ENCODE measurements at regions not wholly inside any gene's neighbourhood (a gene's known extent, or its start where the extent isn't known, plus 50 kb on each side); places are given as distances from the start of the nearest gene placed in this dataset.

DNA sequence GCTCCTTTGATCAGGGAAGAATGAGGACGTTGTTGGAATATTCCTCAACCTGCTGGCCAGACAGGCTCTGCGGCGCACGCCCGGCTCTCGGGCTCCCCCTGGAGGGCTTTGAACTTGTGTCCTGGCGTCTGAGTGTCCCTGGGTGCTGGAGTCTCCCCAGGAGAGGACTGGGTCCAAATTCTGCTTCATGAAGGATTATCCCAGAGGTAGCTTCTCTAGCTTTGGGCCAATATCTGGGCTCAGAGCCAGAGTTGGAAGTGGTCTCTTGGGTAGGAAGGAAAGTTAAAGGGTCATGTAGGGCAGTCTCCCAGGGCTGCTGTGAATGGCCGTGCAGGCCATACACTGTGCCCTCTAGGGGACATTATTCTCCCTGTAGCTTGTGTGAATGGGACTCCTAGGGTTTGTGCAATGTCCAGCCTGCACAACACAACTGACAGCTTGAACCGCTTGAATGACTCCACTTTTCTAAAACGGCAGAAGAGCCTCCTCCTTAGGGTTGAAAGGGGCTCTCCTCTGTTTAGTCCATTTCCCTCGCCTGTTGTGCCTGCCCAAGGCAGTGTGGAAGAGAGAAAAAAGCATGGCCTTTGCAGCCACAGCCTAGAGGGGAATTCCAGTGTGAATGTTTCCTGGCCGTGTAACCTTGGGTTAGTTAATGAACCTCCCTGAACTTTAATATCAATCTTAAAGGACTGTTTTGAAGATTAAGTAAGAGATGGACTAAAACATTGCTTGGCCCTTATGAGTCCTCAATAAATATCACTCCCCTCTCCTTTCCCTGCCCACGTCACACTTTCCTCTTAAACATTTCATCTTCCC is 111.2 kb upstream of the THY1 start:
- Histone ChIP-seq H3K36me3 (ENCODE audit: control insufficient read depth in 3 of 3, insufficient read depth in 3 of 3, low read length in 3 of 3) (no peaks in the 10 kb centered on the region), H3K27ac (ENCODE audit: low read depth, low read length) (no peak overlapping the region), H3K27me3 (ENCODE audit: control insufficient read depth in 3 of 3, insufficient read depth in 3 of 3, low read length in 3 of 3) (peaks cover 0 to 15% (median 6%) of the 10 kb centered on the region in 3 donors), H3K4me1 (ENCODE audit: control insufficient read depth in 3 of 3, insufficient read depth in 3 of 3, low read length in 3 of 3) (peaks cover 0 to 4% (median 0%) of the 10 kb centered on the region in 3 donors), H3K9ac (ENCODE audit: low read depth in 1 of 3, low read length in 3 of 3) (no peak overlapping the region), H3K4me3 (ENCODE audit: low read length in 3 of 3) (no peak overlapping the region), H3K9me3 (ENCODE audit: control insufficient read depth in 3 of 3, low read length in 3 of 3) (no peaks in the 10 kb centered on the region)

- Histone ChIP-seq H3K27ac (ENCODE audit: low read depth, low read length) (no peak overlapping the region), H3K27me3 (ENCODE audit: control insufficient read depth in 3 of 3, insufficient read depth in 3 of 3, low read length in 3 of 3) (peaks cover 0 to 15% (median 6%) of the 10 kb centered on the region in 3 donors), H3K9me3 (ENCODE audit: control insufficient read depth in 3 of 3, low read length in 3 of 3) (no peaks in the 10 kb centered on the region), H3K4me1 (ENCODE audit: control insufficient read depth in 3 of 3, insufficient read depth in 3 of 3, low read length in 3 of 3) (peaks cover 0 to 4% (median 0%) of the 10 kb centered on the region in 3 donors), H3K9ac (ENCODE audit: low read depth in 1 of 3, low read length in 3 of 3) (no peak overlapping the region), H3K4me3 (ENCODE audit: low read length in 3 of 3) (no peak overlapping the region), H3K36me3 (ENCODE audit: control insufficient read depth in 3 of 3, insufficient read depth in 3 of 3, low read length in 3 of 3) (no peaks in the 10 kb centered on the region)
These were observed 110.5 kb upstream of the THY1 start for GRCh38 chr11:119533462-119533861.

DNA sequence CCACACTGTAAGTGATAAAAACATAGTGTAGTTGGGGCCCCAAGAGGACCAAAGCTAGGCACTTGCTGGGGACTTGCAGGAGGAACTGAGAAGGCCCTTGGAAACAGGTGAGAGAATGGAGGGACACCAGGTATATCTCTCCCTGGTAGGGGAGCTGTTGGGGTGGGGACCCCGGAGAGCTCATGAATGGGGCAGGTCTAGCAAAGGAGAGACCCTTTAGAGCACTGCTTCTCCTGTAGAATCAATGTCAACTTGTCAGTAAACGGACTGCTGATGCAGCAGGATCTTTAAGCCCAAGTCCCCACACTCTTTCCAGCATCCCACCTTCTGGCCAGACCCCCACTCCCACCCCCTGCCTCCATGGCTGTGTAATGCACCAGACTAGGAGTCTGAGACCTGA is 109.6 kb upstream of the THY1 start:
- no peak overlapping the region for H3K27ac ChIP-seq (ENCODE audit: low read depth, low read length)
- peaks cover 0 to 15% (median 6%) of the 10 kb centered on the region in 3 donors for H3K27me3 ChIP-seq (ENCODE audit: control insufficient read depth in 3 of 3, insufficient read depth in 3 of 3, low read length in 3 of 3)
- H3K36me3 ChIP-seq (ENCODE audit: control insufficient read depth in 3 of 3, insufficient read depth in 3 of 3, low read length in 3 of 3), result no peaks in the 10 kb centered on the region
- H3K9ac ChIP-seq (ENCODE audit: low read depth in 1 of 3, low read length in 3 of 3), result no peak overlapping the region
- no peak overlapping the region for H3K4me3 ChIP-seq (ENCODE audit: low read length in 3 of 3)
- H3K4me1 ChIP-seq (ENCODE audit: control insufficient read depth in 3 of 3, insufficient read depth in 3 of 3, low read length in 3 of 3), result peaks cover 0 to 4% (median 0%) of the 10 kb centered on the region in 3 donors
- H3K9me3 ChIP-seq (ENCODE audit: control insufficient read depth in 3 of 3, low read length in 3 of 3), result no peaks in the 10 kb centered on the region

GRCh38 chr11:119531623-119532022 is 108.7 kb upstream of the THY1 start:
- Histone ChIP-seq H3K9me3 (ENCODE audit: control insufficient read depth in 3 of 3, low read length in 3 of 3) (no peaks in the 10 kb centered on the region), H3K9ac (ENCODE audit: low read depth in 1 of 3, low read length in 3 of 3) (no peak overlapping the region), H3K27me3 (ENCODE audit: control insufficient read depth in 3 of 3, insufficient read depth in 3 of 3, low read length in 3 of 3) (peaks cover 0 to 12% (median 6%) of the 10 kb centered on the region in 3 donors), H3K4me1 (ENCODE audit: control insufficient read depth in 3 of 3, insufficient read depth in 3 of 3, low read length in 3 of 3) (peaks cover 0 to 4% (median 0%) of the 10 kb centered on the region in 3 donors), H3K27ac (ENCODE audit: low read depth, low read length) (no peak overlapping the region), H3K36me3 (ENCODE audit: control insufficient read depth in 3 of 3, insufficient read depth in 3 of 3, low read length in 3 of 3) (no peaks in the 10 kb centered on the region), H3K4me3 (ENCODE audit: low read length in 3 of 3) (no peak overlapping the region)

DNA sequence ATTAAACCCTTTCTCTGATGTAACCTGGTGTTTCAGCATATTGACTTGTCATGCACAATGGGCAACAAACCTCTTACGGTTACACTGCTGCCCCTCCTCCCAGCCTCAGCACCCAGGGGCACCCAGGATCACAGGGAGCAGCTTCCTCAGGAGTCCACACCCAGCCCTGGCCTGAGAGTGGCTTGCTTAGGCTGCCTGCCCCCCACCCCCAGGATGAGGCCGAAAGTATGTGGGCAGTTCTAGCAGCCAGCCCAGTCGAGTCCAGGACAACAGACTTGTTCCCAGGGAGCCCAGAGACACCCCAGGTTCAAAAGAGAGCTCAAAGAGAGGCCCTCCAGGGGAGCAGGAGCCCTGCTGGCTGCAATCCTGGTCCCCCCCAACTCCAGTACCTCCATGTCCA is 108.1 kb upstream of the THY1 start:
- H3K9ac ChIP-seq (ENCODE audit: low read depth in 1 of 3, low read length in 3 of 3), result no peak overlapping the region
- no peak overlapping the region for H3K27ac ChIP-seq (ENCODE audit: low read depth, low read length)
- H3K36me3 ChIP-seq (ENCODE audit: control insufficient read depth in 3 of 3, insufficient read depth in 3 of 3, low read length in 3 of 3), result no peaks in the 10 kb centered on the region
- H3K9me3 ChIP-seq (ENCODE audit: control insufficient read depth in 3 of 3, low read length in 3 of 3), result no peaks in the 10 kb centered on the region
- peaks cover 0 to 12% (median 6%) of the 10 kb centered on the region in 3 donors for H3K27me3 ChIP-seq (ENCODE audit: control insufficient read depth in 3 of 3, insufficient read depth in 3 of 3, low read length in 3 of 3)
- H3K4me3 ChIP-seq (ENCODE audit: low read length in 3 of 3), result no peak overlapping the region
- H3K4me1 ChIP-seq (ENCODE audit: control insufficient read depth in 3 of 3, insufficient read depth in 3 of 3, low read length in 3 of 3), result peaks cover 0 to 4% (median 0%) of the 10 kb centered on the region in 3 donors

DNA sequence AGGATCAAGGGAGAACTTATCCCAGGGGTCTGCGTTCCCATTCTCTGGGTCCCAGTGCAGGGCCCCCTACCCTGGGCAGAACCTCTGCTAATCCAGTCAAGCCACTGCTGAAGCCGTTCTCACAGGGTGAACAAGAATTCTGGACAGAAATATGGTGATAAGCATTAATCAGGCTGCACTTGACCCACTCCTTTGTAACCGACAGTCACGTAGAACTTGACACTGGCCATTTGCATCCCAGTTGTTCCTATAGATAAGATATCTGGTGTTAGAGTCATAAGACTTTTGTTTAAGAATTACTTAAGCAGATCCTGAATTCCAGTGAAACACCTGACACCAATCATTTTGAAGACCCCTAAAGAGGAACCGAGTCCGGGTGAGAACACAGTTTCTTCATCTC is 107.5 kb upstream of the THY1 start:
- no peak overlapping the region for H3K9ac ChIP-seq (ENCODE audit: low read depth in 1 of 3, low read length in 3 of 3)
- no peaks in the 10 kb centered on the region for H3K9me3 ChIP-seq (ENCODE audit: control insufficient read depth in 3 of 3, low read length in 3 of 3)
- peaks cover 0 to 12% (median 6%) of the 10 kb centered on the region in 3 donors for H3K27me3 ChIP-seq (ENCODE audit: control insufficient read depth in 3 of 3, insufficient read depth in 3 of 3, low read length in 3 of 3)
- no peak overlapping the region for H3K27ac ChIP-seq (ENCODE audit: low read depth, low read length)
- H3K4me1 ChIP-seq (ENCODE audit: control insufficient read depth in 3 of 3, insufficient read depth in 3 of 3, low read length in 3 of 3), result peaks cover 0 to 4% (median 0%) of the 10 kb centered on the region in 3 donors
- no peak overlapping the region for H3K4me3 ChIP-seq (ENCODE audit: low read length in 3 of 3)
- no peaks in the 10 kb centered on the region for H3K36me3 ChIP-seq (ENCODE audit: control insufficient read depth in 3 of 3, insufficient read depth in 3 of 3, low read length in 3 of 3)

DNA sequence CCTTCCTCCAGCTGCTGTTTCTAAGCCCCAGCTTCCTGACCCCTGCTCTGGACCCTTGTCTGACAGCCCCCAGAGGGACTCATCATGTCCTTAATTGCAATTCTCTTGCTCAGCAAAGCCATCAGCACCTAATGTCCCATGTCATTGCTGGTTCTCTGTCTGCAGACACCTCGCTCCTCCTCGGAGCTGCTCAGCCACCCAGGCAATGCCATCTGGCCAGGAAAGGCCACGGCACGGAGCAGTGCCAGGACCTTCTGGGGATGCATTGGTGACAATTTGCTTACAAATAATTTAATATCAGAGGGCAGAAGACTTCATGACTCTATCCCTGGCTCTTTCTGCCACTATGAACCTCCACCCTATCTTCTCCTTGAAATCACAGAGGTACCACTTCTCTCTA is 107.0 kb upstream of the THY1 start:
- Histone ChIP-seq H3K27me3 (ENCODE audit: control insufficient read depth in 3 of 3, insufficient read depth in 3 of 3, low read length in 3 of 3) (peaks cover 0 to 12% (median 6%) of the 10 kb centered on the region in 3 donors), H3K36me3 (ENCODE audit: control insufficient read depth in 3 of 3, insufficient read depth in 3 of 3, low read length in 3 of 3) (no peaks in the 10 kb centered on the region), H3K27ac (ENCODE audit: low read depth, low read length) (no peak overlapping the region), H3K9me3 (ENCODE audit: control insufficient read depth in 3 of 3, low read length in 3 of 3) (no peaks in the 10 kb centered on the region), H3K4me3 (ENCODE audit: low read length in 3 of 3) (no peak overlapping the region), H3K9ac (ENCODE audit: low read depth in 1 of 3, low read length in 3 of 3) (no peak overlapping the region), H3K4me1 (ENCODE audit: control insufficient read depth in 3 of 3, insufficient read depth in 3 of 3, low read length in 3 of 3) (peaks cover 0 to 4% (median 0%) of the 10 kb centered on the region in 3 donors)

DNA sequence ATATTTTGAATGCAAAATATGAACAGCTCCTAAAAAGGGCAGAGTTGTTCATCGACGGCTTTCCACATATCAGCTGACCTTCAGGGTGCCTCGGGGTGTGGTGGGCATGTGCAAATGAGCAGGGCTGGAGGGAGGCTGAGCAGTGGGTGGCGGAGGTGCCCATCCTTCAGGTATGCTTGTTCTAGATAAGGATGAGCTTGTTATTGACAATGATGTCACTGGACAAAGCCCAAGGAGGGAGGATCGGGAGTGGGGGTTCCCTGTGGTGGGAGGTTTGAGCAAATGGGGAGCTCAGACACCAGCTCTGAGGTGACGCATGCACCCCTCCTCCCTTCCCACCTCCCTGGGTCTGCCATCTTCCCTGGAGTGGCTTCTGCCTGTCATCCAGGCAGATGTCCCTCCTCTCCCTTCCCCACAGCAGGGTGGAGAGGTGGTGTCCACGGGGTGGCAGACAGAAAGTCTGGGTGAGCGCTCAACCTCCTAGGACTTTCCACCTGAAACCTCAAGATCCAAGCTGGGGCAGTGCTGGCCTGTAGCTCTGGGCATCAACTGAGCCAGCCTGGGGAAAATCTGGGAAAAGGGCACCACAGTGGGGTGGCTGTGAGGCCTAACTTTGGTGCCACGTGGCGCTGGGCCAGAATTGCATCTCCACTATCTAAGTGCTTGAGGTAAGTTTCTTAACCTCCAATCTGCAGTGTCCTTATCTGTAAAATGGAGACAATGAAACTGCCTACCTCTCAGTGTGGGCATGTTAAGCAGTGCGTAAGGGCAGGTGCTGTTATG is 106.3 kb upstream of the THY1 start:
- Histone ChIP-seq H3K4me1 (ENCODE audit: control insufficient read depth in 3 of 3, insufficient read depth in 3 of 3, low read length in 3 of 3) (peaks cover 0 to 4% (median 0%) of the 10 kb centered on the region in 3 donors), H3K27ac (ENCODE audit: low read depth, low read length) (no peak overlapping the region), H3K4me3 (ENCODE audit: low read length in 3 of 3) (no peak overlapping the region), H3K27me3 (ENCODE audit: control insufficient read depth in 3 of 3, insufficient read depth in 3 of 3, low read length in 3 of 3) (peaks cover 0 to 12% (median 6%) of the 10 kb centered on the region in 3 donors), H3K9ac (ENCODE audit: low read depth in 1 of 3, low read length in 3 of 3) (no peak overlapping the region), H3K36me3 (ENCODE audit: control insufficient read depth in 3 of 3, insufficient read depth in 3 of 3, low read length in 3 of 3) (no peaks in the 10 kb centered on the region), H3K9me3 (ENCODE audit: control insufficient read depth in 3 of 3, low read length in 3 of 3) (no peaks in the 10 kb centered on the region)

- Histone ChIP-seq H3K9me3 (ENCODE audit: control insufficient read depth in 3 of 3, low read length in 3 of 3) (no peaks in the 10 kb centered on the region), H3K4me3 (ENCODE audit: low read length in 3 of 3) (no peak overlapping the region), H3K4me1 (ENCODE audit: control insufficient read depth in 3 of 3, insufficient read depth in 3 of 3, low read length in 3 of 3) (no peaks in the 10 kb centered on the region), H3K36me3 (ENCODE audit: control insufficient read depth in 3 of 3, insufficient read depth in 3 of 3, low read length in 3 of 3) (no peaks in the 10 kb centered on the region), H3K27me3 (ENCODE audit: control insufficient read depth in 3 of 3, insufficient read depth in 3 of 3, low read length in 3 of 3) (peaks cover 0 to 7% (median under 1%) of the 10 kb centered on the region in 3 donors), H3K9ac (ENCODE audit: low read depth in 1 of 3, low read length in 3 of 3) (no peak overlapping the region), H3K27ac (ENCODE audit: low read depth, low read length) (no peak overlapping the region)
These were observed 102.9 kb upstream of the THY1 start for GRCh38 chr11:119525867-119526196.
